Right lobe of liver (tissue), 6 donors: ENCODE measurements at regions not wholly inside any gene's neighbourhood (a gene's known extent, or its start where the extent isn't known, plus 50 kb on each side); places are given as distances from the start of the nearest gene placed in this dataset.

ENCODE experiments used
- ATAC-seq, 4 donors: fragments of 200-7000 bp; cut with Tn5 transposase; one replicate each; pipeline ENCODE4 v1.9.1; 2020; ENCODE audit warnings: mild to moderate bottlenecking in 4 of 4, moderate library complexity in 4 of 4
- DNase-seq, 3 donors: peaks; one replicate each; pipeline ENCODE4 v3.0.0-alpha.2; 2020
- H3K27ac ChIP-seq, 3 donors: fragments of 200-600 bp; one replicate each; pipeline ENCODE4 v1.8.0; 2022
- H3K27me3 ChIP-seq, 2 donors: fragments of 200-600 bp; one replicate each; pipeline ENCODE4 v1.8.0; 2022
- H3K36me3 ChIP-seq, 4 donors: fragments of 200-600 bp; sonication (generic) in 1 of 4; one replicate each; pipeline versions ENCODE4 v1.5.1 to v1.8.0; 2017 to 2022; ENCODE audit warnings: control low read depth in 1 of 4
- H3K4me1 ChIP-seq, 4 donors: fragments of 200-600 bp; sonication (generic) in 1 of 4; one replicate each; pipeline versions ENCODE4 v1.5.1 to v1.8.0; 2017 to 2022; ENCODE audit warnings: control low read depth in 1 of 4
- H3K4me3 ChIP-seq, 3 donors: fragments of 200-600 bp; one replicate each; pipeline ENCODE4 v1.8.0; 2022
- H3K9me3 ChIP-seq, 4 donors: fragments of 200-600 bp; sonication (generic) in 1 of 4; one replicate each; pipeline versions ENCODE4 v1.5.1 to v1.8.0; 2017 to 2022; ENCODE audit warnings: control low read depth in 1 of 4
- POLR2A ChIP-seq: fragments of 450-650 bp; IDR thresholded peaks from one replicate; pipeline ENCODE4 v1.6.1; 2017; ENCODE audit warnings: antibody characterized with exemption, mild to moderate bottlenecking
- WGBS: methylation state at CpG from one replicate; pipeline ENCODE4 v1.1.6; 2018; ENCODE audit warnings: low coverage, low lambda C conversion rate; ENCODE audit not compliant: insufficient coverage; ENCODE audit errors: missing lambda C conversion rate; 5-methylcytosine and 5-hydroxymethylcytosine counted together
- intact Hi-C, 2 donors: fragments of 100-400 bp; cut with DNase I; formaldehyde crosslinking; loops; one replicate each; pipeline versions ENCODE4 v1.11.2 to v1.14.1; 2022
- TF ChIP-seq, protein P1 (sequence below), 4 donors: fragments of 200-600 bp in 3 of 4; fragments of 450-650 bp in 1 of 4; IDR thresholded peaks; one replicate each; pipeline versions ENCODE4 v1.5.1 to v1.8.0; 2016 to 2022; ENCODE audit warnings: antibody characterized with exemption in 4 of 4, mild to moderate bottlenecking in 2 of 4
- donor health status: DM: no; HTN: yes; CAD: no.
- donor health status: DM: no; HTN: no; CAD: no.
- donor health status: DM: no; HTN: no; CAD: no.
- donor health status: DM: no; HTN: yes; CAD: no.
- donor health status: DM: no; HTN: yes; CAD: no.

DNA sequence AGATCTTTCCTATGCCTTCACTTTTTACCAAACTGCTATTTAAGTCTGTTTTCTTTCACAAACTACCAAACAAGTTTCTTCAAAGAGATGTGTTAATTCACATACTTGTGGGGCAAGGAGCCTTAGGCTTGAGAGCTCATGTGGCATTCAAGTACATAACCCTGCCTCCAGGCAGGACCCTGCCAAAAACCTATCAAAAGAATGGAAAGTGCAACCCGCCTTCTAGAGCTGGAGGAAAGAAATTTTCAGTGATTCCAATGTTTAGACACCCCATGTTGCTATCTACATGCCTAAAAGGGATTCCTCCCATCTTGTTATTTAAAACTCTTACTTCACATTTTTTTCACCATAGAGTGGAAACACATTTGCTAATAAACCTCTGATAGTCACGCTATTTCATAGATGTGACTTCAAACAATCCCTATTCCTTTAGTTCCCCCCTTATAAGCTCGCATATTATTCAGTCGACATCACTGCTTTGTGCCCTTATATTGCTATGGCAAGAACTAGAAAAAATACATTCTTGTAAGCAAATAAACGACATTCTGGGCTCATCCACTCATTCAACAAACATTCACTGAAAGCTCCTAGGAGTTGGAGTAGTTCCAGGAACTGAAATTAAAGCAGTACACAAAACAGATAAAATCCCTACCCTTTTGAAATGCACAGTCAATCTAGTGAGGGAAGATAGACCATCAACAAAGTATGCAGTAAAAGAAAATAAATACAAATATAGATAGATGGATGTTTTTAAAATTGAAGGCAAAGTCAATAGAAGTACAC is 518.1 kb downstream of the ELAVL2 start:
- H3K4me3 ChIP-seq: no peak overlapping the region
- no peaks in the 10 kb centered on the region for H3K36me3 ChIP-seq

DNA sequence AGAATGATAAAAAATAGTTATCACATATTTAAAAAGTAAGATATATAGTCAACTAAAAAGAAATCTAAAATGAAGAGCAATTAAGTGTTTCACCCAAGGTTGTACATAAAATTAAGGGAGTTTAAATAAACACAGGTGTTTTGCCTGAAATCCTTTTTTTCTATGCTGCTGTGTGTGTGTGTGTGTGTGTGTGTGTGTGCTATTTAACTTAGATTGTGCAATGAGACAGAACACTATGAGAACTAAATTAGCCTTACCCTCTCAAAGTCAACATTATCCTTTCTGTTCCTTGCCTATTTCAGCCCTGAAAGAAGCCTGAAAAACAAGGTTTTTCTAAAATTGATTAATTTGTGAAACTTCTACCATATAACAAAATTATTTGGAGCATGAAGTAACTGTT is 516.2 kb downstream of the ELAVL2 start:
- no peaks in the 10 kb centered on the region for H3K27me3 ChIP-seq
- TF ChIP-seq, protein P1, sequence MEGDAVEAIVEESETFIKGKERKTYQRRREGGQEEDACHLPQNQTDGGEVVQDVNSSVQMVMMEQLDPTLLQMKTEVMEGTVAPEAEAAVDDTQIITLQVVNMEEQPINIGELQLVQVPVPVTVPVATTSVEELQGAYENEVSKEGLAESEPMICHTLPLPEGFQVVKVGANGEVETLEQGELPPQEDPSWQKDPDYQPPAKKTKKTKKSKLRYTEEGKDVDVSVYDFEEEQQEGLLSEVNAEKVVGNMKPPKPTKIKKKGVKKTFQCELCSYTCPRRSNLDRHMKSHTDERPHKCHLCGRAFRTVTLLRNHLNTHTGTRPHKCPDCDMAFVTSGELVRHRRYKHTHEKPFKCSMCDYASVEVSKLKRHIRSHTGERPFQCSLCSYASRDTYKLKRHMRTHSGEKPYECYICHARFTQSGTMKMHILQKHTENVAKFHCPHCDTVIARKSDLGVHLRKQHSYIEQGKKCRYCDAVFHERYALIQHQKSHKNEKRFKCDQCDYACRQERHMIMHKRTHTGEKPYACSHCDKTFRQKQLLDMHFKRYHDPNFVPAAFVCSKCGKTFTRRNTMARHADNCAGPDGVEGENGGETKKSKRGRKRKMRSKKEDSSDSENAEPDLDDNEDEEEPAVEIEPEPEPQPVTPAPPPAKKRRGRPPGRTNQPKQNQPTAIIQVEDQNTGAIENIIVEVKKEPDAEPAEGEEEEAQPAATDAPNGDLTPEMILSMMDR (IDR thresholded peaks at IDR 0.05): no peak
- no peak for TF ChIP-seq POLR2A
- peak; percentile 84 to 95 (median 91) for ATAC-seq
- no peak for DNase-seq
- no peaks in the 10 kb centered on the region for H3K9me3 ChIP-seq
- no peak overlapping the region for H3K27ac ChIP-seq
- no peak overlapping the region for H3K4me3 ChIP-seq
- H3K4me1 ChIP-seq: peaks cover 0 to 4% (median 0%) of the 10 kb centered on the region in 4 donors
- intact Hi-C loops: no loop called here
- H3K36me3 ChIP-seq: no peaks in the 10 kb centered on the region

More for the DNA sequence above, 518.1 kb downstream of the ELAVL2 start:
- intact Hi-C loops: no loop called here
- no peaks in the 10 kb centered on the region for H3K9me3 ChIP-seq
- no peak for DNase-seq
- no peak overlapping the region for H3K27ac ChIP-seq
- peak in 2 of 4 donors; percentile 61 to 71 for ATAC-seq
- TF ChIP-seq, protein P1 (IDR thresholded peaks at IDR 0.05): no peak
- TF ChIP-seq POLR2A: no peak
- H3K4me1 ChIP-seq: peaks cover 0 to 4% (median 2%) of the 10 kb centered on the region in 4 donors
- WGBS: 64% methylated on average over 5 of the region's 5 CpGs
- H3K27me3 ChIP-seq: no peaks in the 10 kb centered on the region

DNA sequence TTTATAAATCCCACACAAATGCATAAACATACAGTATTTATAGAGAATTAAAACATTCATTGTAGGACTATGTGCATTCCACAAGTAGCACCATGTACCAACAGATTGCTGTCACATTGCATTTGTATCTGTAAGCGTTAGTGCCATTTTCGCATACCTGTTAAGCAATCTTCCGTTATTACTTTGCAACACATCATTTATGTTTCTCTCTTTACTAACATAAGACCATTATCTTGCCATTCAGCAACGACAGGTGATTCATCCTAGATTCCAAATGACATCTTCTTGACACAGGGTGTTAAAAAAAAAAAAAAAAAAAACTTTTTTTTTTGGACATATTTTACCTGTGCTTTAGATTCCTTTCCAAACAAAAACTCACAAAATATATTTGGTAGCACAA is 511.8 kb downstream of the ELAVL2 start:
- DNase-seq: no peak
- Histone ChIP-seq H3K36me3 (no peaks in the 10 kb centered on the region), H3K9me3 (no peaks in the 10 kb centered on the region), H3K4me1 (peaks cover 0 to 9% (median 0%) of the 10 kb centered on the region in 4 donors), H3K27me3 (no peaks in the 10 kb centered on the region), H3K27ac (no peak overlapping the region), H3K4me3 (no peak overlapping the region)
- TF ChIP-seq, protein P1 (IDR thresholded peaks at IDR 0.05): no peak
- TF ChIP-seq POLR2A: no peak
- 77% methylated on average over 4 of the region's 4 CpGs for WGBS
- intact Hi-C loops: no loop called here
- ATAC-seq: no peak

DNA sequence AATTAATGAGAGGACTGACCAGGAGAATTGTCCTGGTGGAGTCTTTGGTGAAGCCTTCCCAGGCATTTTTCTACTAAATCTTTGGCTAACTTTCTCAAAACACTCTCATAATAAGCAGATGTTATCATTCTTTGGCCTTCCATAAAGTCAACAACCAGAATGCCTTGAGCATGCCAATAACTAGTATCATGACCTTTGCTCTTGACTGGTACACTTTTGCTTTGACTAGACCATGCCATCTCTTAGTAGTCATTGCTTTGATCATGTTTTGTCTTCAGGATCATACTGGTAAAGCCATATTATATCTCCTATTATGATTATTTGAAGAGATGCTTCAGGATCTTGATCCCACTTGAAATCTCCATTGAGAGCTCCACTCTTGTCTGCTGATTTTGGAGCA is 506.9 kb downstream of the ELAVL2 start:
- peak in 3 of 4 donors; percentile 44 to 67 (median 62) for ATAC-seq
- Histone ChIP-seq H3K27ac (no peak overlapping the region), H3K4me1 (peaks cover 0 to 26% (median 3%) of the 10 kb centered on the region in 4 donors), H3K27me3 (no peaks in the 10 kb centered on the region), H3K36me3 (no peaks in the 10 kb centered on the region), H3K4me3 (no peak overlapping the region), H3K9me3 (no peaks in the 10 kb centered on the region)
- no peak for DNase-seq
- no peak for TF ChIP-seq POLR2A
- TF ChIP-seq, protein P1 (IDR thresholded peaks at IDR 0.05): no peak
- intact Hi-C loops: no loop called here
